HEK293T (cell line): ENCODE measurements at regions not wholly inside any gene's neighbourhood (a gene's known extent, or its start where the extent isn't known, plus 50 kb on each side); places are given as distances from the start of the nearest gene placed in this dataset.

ENCODE experiments used
- FOXA1 ChIP-seq: fragments of 450-650 bp; IDR thresholded peaks from 2 replicates; pipeline ENCODE4 v1.6.1; 2016; ENCODE audit warnings: mild to moderate bottlenecking
- FOXK2 ChIP-seq: fragments of 450-650 bp; IDR thresholded peaks from 2 replicates; pipeline ENCODE4 v1.6.1; 2016; ENCODE audit warnings: mild to moderate bottlenecking
- FOXM1 ChIP-seq: fragments of 450-650 bp; IDR thresholded peaks from 2 replicates; pipeline ENCODE4 v1.6.1; 2017; ENCODE audit warnings: mild to moderate bottlenecking, borderline replicate concordance
- TARDBP ChIP-seq: fragments of 450-650 bp; IDR thresholded peaks from 2 replicates; pipeline ENCODE4 v1.6.1; 2016

- TF ChIP-seq FOXK2 (no peak), FOXA1 (no peak), FOXM1 (no peak), TARDBP (no peak)
These were observed 112.1 kb upstream of the TMEM170B start for GRCh38 chr6:11425431-11425871.
